Stomach (tissue), 4 donors: ENCODE measurements at regions not wholly inside any gene's neighbourhood (a gene's known extent, or its start where the extent isn't known, plus 50 kb on each side); places are given as distances from the start of the nearest gene placed in this dataset.

ENCODE experiments used
- POLR2A ChIP-seq, 4 donors: fragments of 450-650 bp; IDR thresholded peaks; one replicate each; pipeline ENCODE4 v1.6.1; 2016; ENCODE audit warnings: antibody characterized with exemption in 4 of 4, control low read depth in 2 of 4, mild to moderate bottlenecking in 1 of 4, moderate library complexity in 1 of 4
- TF ChIP-seq, protein P1 (sequence below), 7 experiments: fragments of 450-650 bp in 4 of 7; fragments of 200-600 bp in 3 of 7; sonication (generic) in 3 of 7; IDR thresholded peaks; one replicate each; pipeline ENCODE4 v1.5.1; 2016 to 2019; ENCODE audit warnings: antibody characterized with exemption in 7 of 7, control low read depth in 2 of 7, mild to moderate bottlenecking in 1 of 7

DNA sequence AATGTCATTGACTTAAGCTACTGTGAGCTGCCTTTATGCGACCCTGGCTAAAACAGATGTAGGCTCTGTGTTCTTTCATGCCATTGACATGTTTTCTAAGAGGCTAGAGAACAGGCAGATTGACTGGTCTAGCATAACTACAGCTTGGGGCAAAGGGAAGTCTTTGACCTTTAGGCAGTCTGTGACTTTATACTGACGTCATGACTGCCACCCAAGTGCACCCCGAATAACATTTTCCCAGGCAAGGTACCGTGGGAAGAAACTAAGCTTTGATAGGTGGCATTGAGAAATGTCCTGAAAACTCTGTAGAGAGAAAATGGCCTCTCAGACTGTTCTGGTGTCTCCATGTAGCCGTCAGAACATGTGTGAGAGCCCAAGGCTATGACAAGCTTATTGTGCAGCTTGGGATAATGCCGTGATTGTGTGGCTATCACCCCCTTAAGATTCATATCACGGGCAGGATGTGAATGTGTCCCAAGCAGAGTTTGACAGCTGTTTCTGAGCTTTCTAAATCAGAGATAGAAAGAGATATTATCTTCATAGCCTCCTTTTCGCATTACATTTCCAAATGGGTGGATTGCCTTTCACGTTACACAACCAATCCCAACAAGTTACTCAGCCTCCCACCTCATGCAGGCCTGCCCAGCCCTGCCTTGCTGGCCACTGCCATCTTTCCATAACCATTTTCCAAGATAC, 672.2 kb upstream of the ACVR2A start:
- TF ChIP-seq, protein P1, sequence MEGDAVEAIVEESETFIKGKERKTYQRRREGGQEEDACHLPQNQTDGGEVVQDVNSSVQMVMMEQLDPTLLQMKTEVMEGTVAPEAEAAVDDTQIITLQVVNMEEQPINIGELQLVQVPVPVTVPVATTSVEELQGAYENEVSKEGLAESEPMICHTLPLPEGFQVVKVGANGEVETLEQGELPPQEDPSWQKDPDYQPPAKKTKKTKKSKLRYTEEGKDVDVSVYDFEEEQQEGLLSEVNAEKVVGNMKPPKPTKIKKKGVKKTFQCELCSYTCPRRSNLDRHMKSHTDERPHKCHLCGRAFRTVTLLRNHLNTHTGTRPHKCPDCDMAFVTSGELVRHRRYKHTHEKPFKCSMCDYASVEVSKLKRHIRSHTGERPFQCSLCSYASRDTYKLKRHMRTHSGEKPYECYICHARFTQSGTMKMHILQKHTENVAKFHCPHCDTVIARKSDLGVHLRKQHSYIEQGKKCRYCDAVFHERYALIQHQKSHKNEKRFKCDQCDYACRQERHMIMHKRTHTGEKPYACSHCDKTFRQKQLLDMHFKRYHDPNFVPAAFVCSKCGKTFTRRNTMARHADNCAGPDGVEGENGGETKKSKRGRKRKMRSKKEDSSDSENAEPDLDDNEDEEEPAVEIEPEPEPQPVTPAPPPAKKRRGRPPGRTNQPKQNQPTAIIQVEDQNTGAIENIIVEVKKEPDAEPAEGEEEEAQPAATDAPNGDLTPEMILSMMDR (IDR thresholded peaks at IDR 0.05), result no peak
- TF ChIP-seq POLR2A (IDR thresholded peaks at IDR 0.05), result no peak
